OCI-LY7 (cell line): ENCODE measurements at regions not wholly inside any gene's neighbourhood (a gene's known extent, or its start where the extent isn't known, plus 50 kb on each side); places are given as distances from the start of the nearest gene placed in this dataset.

ENCODE experiments used
- BruUV-seq: library from RNA; stranded (reverse); fragments of 400-500 nt; replicated peaks from 2 replicates; lab custom pipeline; 2021; lab: Mats Ljungman, UMichigan
- CTCF ChIA-PET: fragments of 300-600 bp; sonication (Branson Sonifier 250); formaldehyde crosslinking; loops from one replicate; lab custom pipeline; 2022; ENCODE audit warnings: antibody characterized with exemption; ENCODE audit not compliant: unreplicated experiment; lab: Charles Lee
- POLR2A ChIA-PET: fragments of 300-600 bp; sonication (Branson Sonifier 250); formaldehyde crosslinking; loops from one replicate; lab custom pipeline; 2022; ENCODE audit warnings: antibody characterized with exemption; lab: Charles Lee
- DNase-seq: peaks from one replicate; pipeline ENCODE4 v3.0.0-alpha.2; 2015; ENCODE audit warnings: low spot score
- H2AFZ ChIP-seq: fragments of 200-600 bp; sonication (generic), shearing (Covaris generic); 2 replicates; pipeline ENCODE4 v1.6.1; 2014; ENCODE audit warnings: mild to moderate bottlenecking, antibody characterized with exemption, low read length, moderate library complexity
- H3K27ac ChIP-seq: fragments of 200-600 bp; sonication (generic); 2 replicates; pipeline ENCODE4 v1.5.1; 2014; ENCODE audit warnings: mixed run types, low read depth, mild to moderate bottlenecking, moderate library complexity, low read length, inconsistent platforms; ENCODE audit not compliant: poor library complexity, severe bottlenecking
- H3K36me3 ChIP-seq: fragments of 200-600 bp; sonication (generic); 2 replicates; pipeline ENCODE4 v1.6.1; 2014; ENCODE audit warnings: mild to moderate bottlenecking, antibody characterized with exemption, low read length, moderate library complexity, mixed read lengths; ENCODE audit not compliant: insufficient read depth
- H3K4me1 ChIP-seq: fragments of 200-600 bp; sonication (generic); 2 replicates; pipeline ENCODE4 v1.5.1; 2014; ENCODE audit warnings: mild to moderate bottlenecking, low read length; ENCODE audit not compliant: insufficient read depth, poor library complexity, severe bottlenecking
- H3K4me2 ChIP-seq: fragments of 200-600 bp; sonication (generic); 2 replicates; pipeline ENCODE4 v1.6.1; 2014; ENCODE audit warnings: mild to moderate bottlenecking, low read length
- H3K4me3 ChIP-seq: fragments of 200-600 bp; sonication (generic); 2 replicates; pipeline ENCODE4 v1.5.1; 2014; ENCODE audit warnings: mild to moderate bottlenecking, low read depth, low read length; ENCODE audit not compliant: poor library complexity, severe bottlenecking
- H3K79me2 ChIP-seq: fragments of 200-600 bp; sonication (generic); 2 replicates; pipeline ENCODE4 v1.6.1; 2016; ENCODE audit warnings: low read depth, mild to moderate bottlenecking, low read length, moderate library complexity, mixed read lengths; ENCODE audit not compliant: insufficient read depth
- H3K9me2 ChIP-seq: fragments of 200-600 bp; sonication (generic); 2 replicates; pipeline ENCODE4 v1.6.1; 2016; ENCODE audit warnings: mild to moderate bottlenecking, low read length, mixed read lengths; ENCODE audit not compliant: insufficient read depth
- H3K9me3 ChIP-seq: fragments of 200-600 bp; sonication (generic); 2 replicates; pipeline ENCODE4 v1.6.1; 2014; ENCODE audit warnings: mild to moderate bottlenecking, mixed run types, low read length, mixed read lengths
- H4K20me1 ChIP-seq: fragments of 200-600 bp; sonication (generic); 2 replicates; pipeline ENCODE4 v1.6.1; 2014; ENCODE audit warnings: mild to moderate bottlenecking, antibody characterized with exemption, low read length, moderate library complexity, mixed read lengths; ENCODE audit not compliant: insufficient read depth
- CTCF ChIP-seq: fragments of 200-600 bp; sonication (generic); conservative IDR thresholded peaks from 2 replicates; pipeline ENCODE4 v1.5.1; 2014; ENCODE audit warnings: mild to moderate bottlenecking, antibody characterized with exemption, low read length, moderate library complexity, mixed read lengths
- EZH2phosphoT487 ChIP-seq: fragments of 200-600 bp; sonication (generic); IDR thresholded peaks from 2 replicates; pipeline ENCODE4 v1.6.1; 2018; ENCODE audit warnings: low read depth, borderline replicate concordance, mild to moderate bottlenecking, mixed run types, antibody characterized with exemption, low read length, moderate library complexity, mixed read lengths
- intact Hi-C: fragments of 100-400 bp; cut with micrococcal nuclease; formaldehyde crosslinking; loops from one replicate; pipeline ENCODE4 v1.10.0; 2022; ENCODE audit not compliant: unreplicated experiment

- no peak for TF ChIP-seq EZH2phosphoT487
- no peak for TF ChIP-seq CTCF
- intact Hi-C loops = no loop called here
- DNase-seq = no peak
- Histone ChIP-seq H3K36me3 (no peaks in the 10 kb centered on the region), H3K4me2 (no peak overlapping the region), H3K9me3 (no peaks in the 10 kb centered on the region), H4K20me1 (no peaks in the 10 kb centered on the region), H3K9me2 (no peaks in the 10 kb centered on the region), H3K4me1 (no peaks in the 10 kb centered on the region), H3K4me3 (no peak overlapping the region), H2AFZ (no peak overlapping the region), H3K27ac (no peak overlapping the region), H3K79me2 (no peaks in the 10 kb centered on the region)
- no TSS peak for BruUV-seq
- ChIA-PET CTCF (no interaction called here), POLR2A (interaction anchor here (0.5 to 0.6 kb wide), 2 partner anchors 154 to 1699 kb away, joined by 3 read pairs; no protein-coding TSS in a partner anchor)
Observed at GRCh38 chr1:204814166-204814884, 56.3 kb upstream of the NFASC start.

GRCh38 chr1:204817341-204817740, 53.3 kb upstream of the NFASC start:
- H3K9me2 ChIP-seq = no peaks in the 10 kb centered on the region
- POLR2A ChIA-PET = interaction anchor here (0.7 to 1.0 kb wide), 3 partner anchors 19 to 662 kb away, joined by 3 to 4 read pairs (median 3); no protein-coding TSS in a partner anchor

More at GRCh38 chr1:204817341-204817740, 53.3 kb upstream of the NFASC start:
- Histone ChIP-seq H3K79me2 (no peaks in the 10 kb centered on the region), H3K4me2 (no peak overlapping the region), H3K4me3 (no peak overlapping the region), H2AFZ (no peak overlapping the region), H3K9me3 (no peaks in the 10 kb centered on the region), H3K4me1 (no peaks in the 10 kb centered on the region), H3K27ac (no peak overlapping the region), H4K20me1 (no peaks in the 10 kb centered on the region), H3K36me3 (no peaks in the 10 kb centered on the region)
- DNase-seq = no peak
- intact Hi-C loops = no loop called here
- no peak for TF ChIP-seq CTCF
- TF ChIP-seq EZH2phosphoT487 = no peak
- BruUV-seq = no TSS peak
- CTCF ChIA-PET = no interaction called here
